ENCODE measurements at regions not wholly inside any gene's neighbourhood (a gene's known extent, or its start where the extent isn't known, plus 50 kb on each side); places are given as distances from the start of the nearest gene placed in this dataset.
"Not testable (repeated sequence)": the region's sequence is repeated elsewhere in the genome, so short reads cannot be mapped to it uniquely, and the experiment has no call there.

GRCh38 chr12:91667694-91668093 is 478.0 kb downstream of the BTG1 start:
- DNase-seq (ENCODE audit: low spot score) = no peak

- no peak for DNase-seq (ENCODE audit: low spot score)
Measured at GRCh38 chr12:91663744-91664143, 481.1 kb upstream of the DCN start.

GRCh38 chr12:91663310-91663709 is 480.7 kb upstream of the DCN start:
- DNase-seq (ENCODE audit: low spot score) = no peak

- DNase-seq (ENCODE audit: low spot score) = no peak
Measured at GRCh38 chr12:91662021-91662420, 479.4 kb upstream of the DCN start.

GRCh38 chr12:91657032-91657431 is 474.4 kb upstream of the DCN start:
- no peak for DNase-seq (ENCODE audit: low spot score)

GRCh38 chr12:91655966-91656365 is 473.3 kb upstream of the DCN start:
- DNase-seq (ENCODE audit: low spot score) = no peak

- DNase-seq (ENCODE audit: low spot score) = no peak
Measured at GRCh38 chr12:91654087-91654486, 471.5 kb upstream of the DCN start.

GRCh38 chr12:91651728-91652127 is 469.1 kb upstream of the DCN start:
- no peak for DNase-seq (ENCODE audit: low spot score)

- DNase-seq (ENCODE audit: low spot score) = no peak
Measured at GRCh38 chr12:91643763-91644162, 461.1 kb upstream of the DCN start.

GRCh38 chr12:91640021-91640420 is 457.4 kb upstream of the DCN start:
- DNase-seq (ENCODE audit: low spot score) = no peak

GRCh38 chr12:91639327-91639726 is 456.7 kb upstream of the DCN start:
- no peak for DNase-seq (ENCODE audit: low spot score)

GRCh38 chr12:91637789-91638624 is 455.4 kb upstream of the DCN start:
- DNase-seq (ENCODE audit: low spot score) = no peak

GRCh38 chr12:91636721-91637120 is 454.1 kb upstream of the DCN start:
- peak; percentile 4 for DNase-seq (ENCODE audit: low spot score)

GRCh38 chr12:91634386-91634713 is 451.7 kb upstream of the DCN start:
- DNase-seq (ENCODE audit: low spot score) = not testable (repeated sequence)

- DNase-seq (ENCODE audit: low spot score) = no peak
Measured at GRCh38 chr12:91633734-91634357, 451.2 kb upstream of the DCN start.

GRCh38 chr12:91633206-91633605 is 450.6 kb upstream of the DCN start:
- DNase-seq (ENCODE audit: low spot score) = no peak

- DNase-seq (ENCODE audit: low spot score) = no peak
Measured at GRCh38 chr12:91632042-91632786, 449.6 kb upstream of the DCN start.

GRCh38 chr12:91630596-91631293 is 448.1 kb upstream of the DCN start:
- no peak for DNase-seq (ENCODE audit: low spot score)

GRCh38 chr12:91630083-91630482 is 447.5 kb upstream of the DCN start:
- no peak for DNase-seq (ENCODE audit: low spot score)

GRCh38 chr12:91629440-91629839 is 446.8 kb upstream of the DCN start:
- no peak for DNase-seq (ENCODE audit: low spot score)

GRCh38 chr12:91628656-91629055 is 446.0 kb upstream of the DCN start:
- DNase-seq (ENCODE audit: low spot score) = no peak

GRCh38 chr12:91627225-91627624 is 444.6 kb upstream of the DCN start:
- DNase-seq (ENCODE audit: low spot score) = no peak

- no peak for DNase-seq (ENCODE audit: low spot score)
Measured at GRCh38 chr12:91622981-91623380, 440.4 kb upstream of the DCN start.

All from NAMALWA (cell line).